Caco-2 (cell line): ENCODE measurements at regions not wholly inside any gene's neighbourhood (a gene's known extent, or its start where the extent isn't known, plus 50 kb on each side); places are given as distances from the start of the nearest gene placed in this dataset.

ENCODE experiments used
- BruUV-seq: library from RNA; stranded (reverse); fragments of 400-500 nt; replicated peaks from 2 replicates; lab custom pipeline; 2021; lab: Mats Ljungman, UMichigan
- CTCF ChIA-PET: fragments of 300-600 bp; sonication (Branson Sonifier 250); formaldehyde crosslinking; loops from one replicate; lab custom pipeline; 2022; ENCODE audit warnings: antibody characterized with exemption; lab: Charles Lee
- POLR2A ChIA-PET: fragments of 300-600 bp; sonication (Branson Sonifier 250); formaldehyde crosslinking; loops from one replicate; lab custom pipeline; 2022; ENCODE audit warnings: antibody characterized with exemption; lab: Charles Lee
- DNase-seq, 2 experiments: peaks; one replicate each; pipeline versions ENCODE4 v3.0.0 to v3.0.0-alpha.2; 2020 to 2022
- H3K27me3 ChIP-seq: replicated peaks from 2 replicates; pipeline ENCODE4 v1.6.0; 2011; ENCODE audit warnings: low read length; ENCODE audit not compliant: control insufficient read depth, insufficient read depth
- H3K36me3 ChIP-seq: 2 replicates; pipeline ENCODE4 v1.5.1; 2011; ENCODE audit warnings: low read length; ENCODE audit not compliant: control insufficient read depth, insufficient read depth
- H3K4me1 ChIP-seq: fragments of 250-450 bp; sonication (Bioruptor Pico); 2 replicates; pipeline ENCODE4 v1.5.1; 2020; ENCODE audit warnings: mild to moderate bottlenecking
- H3K4me3 ChIP-seq: 2 replicates; pipeline ENCODE4 v1.5.1; 2011; ENCODE audit warnings: low read depth, mild to moderate bottlenecking, control low read depth, low read length
- H3K9me3 ChIP-seq: fragments of 250-450 bp; sonication (Bioruptor Pico); 2 replicates; pipeline ENCODE4 v1.5.1; 2020; ENCODE audit warnings: mild to moderate bottlenecking, moderate library complexity
- H3K27ac Mint-ChIP-seq: one replicate; pipeline ENCODE4 v1.8.0; 2022; ENCODE audit warnings: mixed read lengths; ENCODE audit not compliant: unreplicated experiment
- H3K27me3 Mint-ChIP-seq: one replicate; pipeline ENCODE4 v1.8.0; 2022; ENCODE audit warnings: mixed read lengths; ENCODE audit not compliant: insufficient read depth, unreplicated experiment
- H3K36me3 Mint-ChIP-seq: one replicate; pipeline ENCODE4 v1.8.0; 2022; ENCODE audit warnings: mild to moderate bottlenecking, mixed read lengths; ENCODE audit not compliant: insufficient read depth, unreplicated experiment
- H3K4me1 Mint-ChIP-seq: one replicate; pipeline ENCODE4 v1.8.0; 2022; ENCODE audit warnings: low read depth, mixed read lengths; ENCODE audit not compliant: unreplicated experiment
- H3K4me3 Mint-ChIP-seq: one replicate; pipeline ENCODE4 v1.8.0; 2022; ENCODE audit warnings: mild to moderate bottlenecking, moderate library complexity, mixed read lengths; ENCODE audit not compliant: unreplicated experiment
- H3K9me3 Mint-ChIP-seq: one replicate; pipeline ENCODE4 v1.8.0; 2022; ENCODE audit warnings: mixed read lengths; ENCODE audit not compliant: unreplicated experiment
- intact Hi-C: fragments of 100-400 bp; cut with micrococcal nuclease; formaldehyde crosslinking; loops from one replicate; pipeline ENCODE4 v1.10.0; 2022; ENCODE audit not compliant: unreplicated experiment
- TF ChIP-seq, protein P1 (sequence below), 2 experiments: fragments of 200-600 bp in 1 of 2; IDR thresholded peaks; 1 replicate in 1 of 2; 2 replicates in 1 of 2; pipeline versions ENCODE4 v1.5.1 to v1.8.0; 2011 to 2022; ENCODE audit warnings: antibody characterized with exemption in 1 of 2, control low read depth in 1 of 2, inconsistent platforms in 1 of 2, low read depth in 1 of 2, low read length in 1 of 2, mild to moderate bottlenecking in 1 of 2, moderate library complexity in 1 of 2; ENCODE audit not compliant: insufficient read depth in 1 of 2, severe bottlenecking in 1 of 2, unreplicated experiment in 1 of 2

DNA sequence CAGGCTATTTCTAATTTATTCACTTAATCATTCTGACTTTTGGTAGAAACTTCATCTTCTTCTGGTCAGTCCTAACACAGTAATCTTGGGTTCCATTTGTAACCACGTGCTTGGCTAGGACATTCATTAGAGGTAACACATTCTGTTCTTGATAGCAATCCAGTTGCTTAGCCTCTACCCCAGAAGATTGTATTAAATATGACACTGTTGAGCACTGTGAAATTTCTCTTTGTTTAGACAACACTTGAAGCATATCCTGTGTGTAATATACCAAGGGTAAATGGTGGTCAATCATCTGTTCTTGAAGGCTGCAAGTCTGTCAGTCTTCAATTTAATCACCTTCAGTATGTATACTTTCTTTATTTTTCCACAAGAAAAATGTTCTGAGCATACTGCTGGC lies 523.0 kb downstream of the ANKRD50 start:
- CTCF ChIA-PET = no interaction called here
- Mint-ChIP-seq H3K9me3 (no peaks in the 10 kb centered on the region), H3K4me1 (no peaks in the 10 kb centered on the region)

DNA sequence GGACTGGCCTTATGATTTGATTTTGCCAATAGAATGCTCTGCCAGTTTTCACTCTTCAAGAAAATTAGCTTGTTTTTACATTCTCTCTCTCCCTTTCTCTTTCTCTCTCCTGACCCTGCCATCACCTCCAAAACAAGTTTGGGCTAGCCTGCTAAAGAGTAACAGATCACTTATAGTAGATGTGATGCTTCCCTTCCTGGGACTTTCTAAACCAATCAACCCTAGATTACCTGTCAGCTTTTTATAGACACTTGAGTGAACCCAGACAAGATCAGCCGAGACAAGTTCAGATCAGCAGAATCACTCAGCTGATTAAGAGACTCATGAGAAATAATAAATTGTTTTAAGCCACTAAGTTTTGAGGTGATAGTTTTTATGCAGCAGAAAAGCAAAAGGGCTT lies 521.2 kb downstream of the ANKRD50 start:
- Mint-ChIP-seq H3K4me1 (no peaks in the 10 kb centered on the region), H3K27ac (no peak overlapping the region), H3K9me3 (no peaks in the 10 kb centered on the region), H3K27me3 (no peaks in the 10 kb centered on the region), H3K4me3 (no peak overlapping the region), H3K36me3 (no peaks in the 10 kb centered on the region)
- TF ChIP-seq, protein P1, sequence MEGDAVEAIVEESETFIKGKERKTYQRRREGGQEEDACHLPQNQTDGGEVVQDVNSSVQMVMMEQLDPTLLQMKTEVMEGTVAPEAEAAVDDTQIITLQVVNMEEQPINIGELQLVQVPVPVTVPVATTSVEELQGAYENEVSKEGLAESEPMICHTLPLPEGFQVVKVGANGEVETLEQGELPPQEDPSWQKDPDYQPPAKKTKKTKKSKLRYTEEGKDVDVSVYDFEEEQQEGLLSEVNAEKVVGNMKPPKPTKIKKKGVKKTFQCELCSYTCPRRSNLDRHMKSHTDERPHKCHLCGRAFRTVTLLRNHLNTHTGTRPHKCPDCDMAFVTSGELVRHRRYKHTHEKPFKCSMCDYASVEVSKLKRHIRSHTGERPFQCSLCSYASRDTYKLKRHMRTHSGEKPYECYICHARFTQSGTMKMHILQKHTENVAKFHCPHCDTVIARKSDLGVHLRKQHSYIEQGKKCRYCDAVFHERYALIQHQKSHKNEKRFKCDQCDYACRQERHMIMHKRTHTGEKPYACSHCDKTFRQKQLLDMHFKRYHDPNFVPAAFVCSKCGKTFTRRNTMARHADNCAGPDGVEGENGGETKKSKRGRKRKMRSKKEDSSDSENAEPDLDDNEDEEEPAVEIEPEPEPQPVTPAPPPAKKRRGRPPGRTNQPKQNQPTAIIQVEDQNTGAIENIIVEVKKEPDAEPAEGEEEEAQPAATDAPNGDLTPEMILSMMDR (IDR thresholded peaks at IDR 0.05; ENCODE audit: insufficient read depth in 1 of 2, low read depth in 1 of 2, low read length in 1 of 2, severe bottlenecking in 1 of 2, unreplicated experiment in 1 of 2) = no peak
- ChIA-PET POLR2A (no interaction called here), CTCF (no interaction called here)
- Histone ChIP-seq H3K9me3 (no peaks in the 10 kb centered on the region), H3K4me3 (no peak overlapping the region), H3K27me3 (no peaks in the 10 kb centered on the region), H3K4me1 (no peaks in the 10 kb centered on the region), H3K36me3 (no peaks in the 10 kb centered on the region)
- intact Hi-C loops = no loop called here
- DNase-seq = no peak
- no TSS peak for BruUV-seq

More for the DNA sequence above, 523.0 kb downstream of the ANKRD50 start:
- Histone ChIP-seq H3K4me3 (no peak overlapping the region), H3K9me3 (no peaks in the 10 kb centered on the region), H3K4me1 (no peaks in the 10 kb centered on the region), H3K36me3 (no peaks in the 10 kb centered on the region), H3K27me3 (no peaks in the 10 kb centered on the region)
- DNase-seq = no peak
- POLR2A ChIA-PET = no interaction called here
- BruUV-seq = no TSS peak
- TF ChIP-seq, protein P1 (IDR thresholded peaks at IDR 0.05; ENCODE audit: insufficient read depth in 1 of 2, low read depth in 1 of 2, low read length in 1 of 2, severe bottlenecking in 1 of 2, unreplicated experiment in 1 of 2) = no peak
- Mint-ChIP-seq H3K27ac (no peak overlapping the region), H3K27me3 (no peaks in the 10 kb centered on the region), H3K4me3 (no peak overlapping the region), H3K36me3 (no peaks in the 10 kb centered on the region)
- intact Hi-C loops = no loop called here

DNA sequence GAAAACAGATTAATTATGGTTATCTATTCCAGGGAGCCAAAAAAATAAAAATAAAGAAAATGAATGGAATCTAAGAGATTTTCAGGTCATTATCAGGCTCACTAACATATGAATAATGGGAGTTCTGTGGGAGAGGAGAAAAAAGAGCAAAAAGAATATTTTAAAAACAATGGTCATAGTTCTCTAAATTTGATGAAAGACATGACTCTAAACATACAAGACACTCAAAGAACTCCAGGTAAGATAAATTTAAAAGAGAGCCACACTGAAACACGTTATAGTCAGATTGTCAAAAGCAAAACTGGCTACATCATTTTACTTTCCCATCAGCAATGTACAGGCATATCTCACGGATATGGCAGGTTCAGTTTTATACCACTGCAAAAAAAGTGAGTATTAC lies 520.0 kb downstream of the ANKRD50 start:
- ChIA-PET CTCF (no interaction called here), POLR2A (no interaction called here)
- DNase-seq = no peak
- Mint-ChIP-seq H3K27me3 (no peaks in the 10 kb centered on the region), H3K27ac (no peak overlapping the region), H3K9me3 (no peaks in the 10 kb centered on the region), H3K36me3 (no peaks in the 10 kb centered on the region), H3K4me3 (no peak overlapping the region), H3K4me1 (no peaks in the 10 kb centered on the region)
- Histone ChIP-seq H3K4me3 (no peak overlapping the region), H3K4me1 (no peaks in the 10 kb centered on the region), H3K36me3 (no peaks in the 10 kb centered on the region), H3K9me3 (no peaks in the 10 kb centered on the region), H3K27me3 (no peaks in the 10 kb centered on the region)
- no TSS peak for BruUV-seq
- intact Hi-C loops = no loop called here
- TF ChIP-seq, protein P1 (IDR thresholded peaks at IDR 0.05; ENCODE audit: insufficient read depth in 1 of 2, low read depth in 1 of 2, low read length in 1 of 2, severe bottlenecking in 1 of 2, unreplicated experiment in 1 of 2) = no peak
